Mesendoderm (in vitro differentiated cells): ENCODE measurements at regions not wholly inside any gene's neighbourhood (a gene's known extent, or its start where the extent isn't known, plus 50 kb on each side); places are given as distances from the start of the nearest gene placed in this dataset.

Source experiments
- DNase-seq: peaks from one replicate; pipeline ENCODE4 v3.0.0; 2013
- H2AK5ac ChIP-seq: 2 replicates; pipeline ENCODE4 v1.6.1; 2013; ENCODE audit warnings: low read length, inconsistent platforms
- H2BK120ac ChIP-seq: 2 replicates; pipeline ENCODE4 v1.6.1; 2013; ENCODE audit warnings: low read depth, mild to moderate bottlenecking, low read length, moderate library complexity, mixed read lengths
- H2BK15ac ChIP-seq: replicated peaks from 2 replicates; pipeline ENCODE4 v1.6.1; 2013; ENCODE audit warnings: low read depth, mild to moderate bottlenecking, moderate library complexity
- H2BK5ac ChIP-seq: 2 replicates; pipeline ENCODE4 v1.6.1; 2013; ENCODE audit warnings: low read length, inconsistent platforms
- H3K18ac ChIP-seq: 2 replicates; pipeline ENCODE4 v1.6.1; 2013; ENCODE audit warnings: mild to moderate bottlenecking, low read length, mixed read lengths
- H3K23ac ChIP-seq: one replicate; pipeline ENCODE4 v1.6.1; 2013; ENCODE audit warnings: low read length
- H3K27ac ChIP-seq: 2 replicates; pipeline ENCODE4 v1.5.1; 2013; ENCODE audit warnings: low read depth, mild to moderate bottlenecking, inconsistent platforms, low read length, moderate library complexity
- H3K27me3 ChIP-seq: 2 replicates; pipeline ENCODE4 v1.6.1; 2013; ENCODE audit warnings: low read length, control low read depth, mild to moderate bottlenecking, inconsistent platforms; ENCODE audit not compliant: insufficient read depth, poor library complexity
- H3K36me3 ChIP-seq: 2 replicates; pipeline ENCODE4 v1.6.1; 2013; ENCODE audit warnings: low read length, inconsistent platforms; ENCODE audit not compliant: control insufficient read depth, insufficient read depth
- H3K4ac ChIP-seq: one replicate; pipeline ENCODE4 v1.6.1; 2013; ENCODE audit warnings: low read depth, mild to moderate bottlenecking, low read length, moderate library complexity
- H3K4me1 ChIP-seq: 2 replicates; pipeline ENCODE4 v1.6.1; 2013; ENCODE audit warnings: low read depth, low read length, inconsistent platforms; ENCODE audit not compliant: control insufficient read depth
- H3K4me2 ChIP-seq: 2 replicates; pipeline ENCODE4 v1.6.1; 2013; ENCODE audit warnings: low read length
- H3K4me3 ChIP-seq: 2 replicates; pipeline ENCODE4 v1.5.1; 2013; ENCODE audit warnings: mild to moderate bottlenecking, low read length
- H3K56ac ChIP-seq: one replicate; pipeline ENCODE4 v1.6.1; 2013; ENCODE audit warnings: low read length
- H3K79me1 ChIP-seq: 2 replicates; pipeline ENCODE4 v1.6.1; 2013; ENCODE audit warnings: low read length, inconsistent platforms
- H3K79me2 ChIP-seq: 2 replicates; pipeline ENCODE4 v1.6.1; 2013; ENCODE audit warnings: mild to moderate bottlenecking, low read length; ENCODE audit not compliant: control insufficient read depth, insufficient read depth
- H3K9ac ChIP-seq: 2 replicates; pipeline ENCODE4 v1.6.1; 2013; ENCODE audit warnings: low read length, inconsistent platforms
- H4K5ac ChIP-seq: one replicate; pipeline ENCODE4 v1.6.1; 2013; ENCODE audit warnings: low read length
- H4K8ac ChIP-seq: one replicate; pipeline ENCODE4 v1.6.1; 2013; ENCODE audit warnings: low read depth, mild to moderate bottlenecking, control low read depth, low read length, moderate library complexity
- WGBS: extraction: QIAGEN DNeasy Blood & Tissue Kit; methylation state at CpG from one replicate; pipeline ENCODE4 v1.1.7; 2013; ENCODE audit warnings: low lambda C conversion rate, missing lambda C conversion rate; ENCODE audit not compliant: insufficient coverage; ENCODE audit errors: extremely low coverage; 5-methylcytosine and 5-hydroxymethylcytosine counted together

GRCh38 chr3:107992976-107993684, 97.7 kb downstream of the CD47 start:
- Histone ChIP-seq H3K79me2 (no peaks in the 10 kb centered on the region), H2BK120ac (no peak overlapping the region), H2BK5ac (no peak overlapping the region), H3K4me3 (no peak overlapping the region), H4K8ac (no peak overlapping the region), H3K56ac (no peak overlapping the region), H3K4me1 (no peaks in the 10 kb centered on the region), H3K18ac (no peak overlapping the region), H4K5ac (no peak overlapping the region), H3K36me3 (no peaks in the 10 kb centered on the region), H2BK15ac (no peak overlapping the region), H3K79me1 (no peaks in the 10 kb centered on the region), H2AK5ac (no peak overlapping the region), H3K23ac (no peak overlapping the region), H3K4me2 (no peak overlapping the region), H3K9ac (no peak overlapping the region), H3K27ac (no peak overlapping the region), H3K4ac (no peak overlapping the region), H3K27me3 (no peaks in the 10 kb centered on the region)
- no CpG with 5 or more reads among the region's 9 CpGs for WGBS
- DNase-seq: no peak

GRCh38 chr3:107990926-107991325, 99.9 kb downstream of the CD47 start:
- Histone ChIP-seq H3K4me1 (no peaks in the 10 kb centered on the region), H3K56ac (no peak overlapping the region), H2AK5ac (no peak overlapping the region), H4K5ac (no peak overlapping the region), H3K27ac (no peak overlapping the region), H3K79me2 (no peaks in the 10 kb centered on the region), H2BK15ac (no peak overlapping the region), H3K4ac (no peak overlapping the region), H3K9ac (no peak overlapping the region), H3K18ac (no peak overlapping the region), H3K79me1 (no peaks in the 10 kb centered on the region), H3K4me3 (no peak overlapping the region), H2BK5ac (no peak overlapping the region), H3K4me2 (no peak overlapping the region), H2BK120ac (no peak overlapping the region), H3K36me3 (no peaks in the 10 kb centered on the region), H3K23ac (no peak overlapping the region), H3K27me3 (no peaks in the 10 kb centered on the region), H4K8ac (no peak overlapping the region)
- no peak for DNase-seq
- no CpG with 5 or more reads among the region's 5 CpGs for WGBS

GRCh38 chr3:107990433-107990832, 100.4 kb downstream of the CD47 start:
- Histone ChIP-seq H4K8ac (no peak overlapping the region), H2BK15ac (no peak overlapping the region), H2BK5ac (no peak overlapping the region), H3K4me2 (no peak overlapping the region), H3K27ac (no peak overlapping the region), H3K79me1 (no peaks in the 10 kb centered on the region), H3K4me1 (no peaks in the 10 kb centered on the region), H3K56ac (no peak overlapping the region), H3K27me3 (no peaks in the 10 kb centered on the region), H3K9ac (no peak overlapping the region), H3K4ac (no peak overlapping the region), H3K23ac (no peak overlapping the region), H3K36me3 (no peaks in the 10 kb centered on the region), H3K79me2 (no peaks in the 10 kb centered on the region), H3K18ac (no peak overlapping the region), H2BK120ac (no peak overlapping the region), H4K5ac (no peak overlapping the region), H2AK5ac (no peak overlapping the region), H3K4me3 (no peak overlapping the region)
- DNase-seq: no peak
- no CpG with 5 or more reads among the region's 6 CpGs for WGBS

GRCh38 chr3:107989661-107990060, 101.2 kb downstream of the CD47 start:
- DNase-seq: no peak
- Histone ChIP-seq H3K56ac (no peak overlapping the region), H3K18ac (no peak overlapping the region), H3K79me1 (no peaks in the 10 kb centered on the region), H3K4me2 (no peak overlapping the region), H3K4me1 (no peaks in the 10 kb centered on the region), H3K4me3 (no peak overlapping the region), H3K27me3 (no peaks in the 10 kb centered on the region), H3K9ac (no peak overlapping the region), H3K79me2 (no peaks in the 10 kb centered on the region), H2AK5ac (no peak overlapping the region), H2BK15ac (no peak overlapping the region), H3K27ac (no peak overlapping the region), H3K23ac (no peak overlapping the region), H2BK5ac (no peak overlapping the region), H4K8ac (no peak overlapping the region), H4K5ac (no peak overlapping the region), H3K36me3 (no peaks in the 10 kb centered on the region), H2BK120ac (no peak overlapping the region), H3K4ac (no peak overlapping the region)
- no CpG with 5 or more reads among the region's 4 CpGs for WGBS

GRCh38 chr3:107988460-107989175, 102.2 kb downstream of the CD47 start:
- Histone ChIP-seq H2BK120ac (no peak overlapping the region), H3K18ac (no peak overlapping the region), H3K9ac (no peak overlapping the region), H3K27ac (no peak overlapping the region), H2BK15ac (no peak overlapping the region), H3K27me3 (no peaks in the 10 kb centered on the region), H3K79me1 (no peaks in the 10 kb centered on the region), H2BK5ac (no peak overlapping the region), H2AK5ac (no peak overlapping the region), H3K23ac (no peak overlapping the region), H4K5ac (no peak overlapping the region), H3K79me2 (no peaks in the 10 kb centered on the region), H3K4me3 (no peak overlapping the region), H3K4me1 (no peaks in the 10 kb centered on the region), H3K4ac (no peak overlapping the region), H3K56ac (no peak overlapping the region), H4K8ac (no peak overlapping the region), H3K36me3 (no peaks in the 10 kb centered on the region), H3K4me2 (no peak overlapping the region)
- WGBS: no CpG with 5 or more reads among the region's 6 CpGs
- DNase-seq: no peak
